GM12878 (cell line): ENCODE measurements at regions not wholly inside any gene's neighbourhood (a gene's known extent, or its start where the extent isn't known, plus 50 kb on each side); places are given as distances from the start of the nearest gene placed in this dataset.

ENCODE experiments used
- ATAC-seq: fragments of 200-7000 bp; cut with Tn5 transposase; 3 replicates; pipeline ENCODE4 v1.9.1; 2020; ENCODE audit warnings: mild to moderate bottlenecking, moderate library complexity
- BruUV-seq: library from RNA; stranded (reverse); fragments of 400-500 nt; replicated peaks from 2 replicates; lab custom pipeline; 2021; lab: Mats Ljungman, UMichigan
- CTCF ChIA-PET: fragments of 300-600 bp; sonication (Branson Sonifier 250); formaldehyde crosslinking; extraction: SDS; loops from one replicate; lab custom pipeline; 2021; ENCODE audit warnings: inconsistent platforms; lab: Yijun Ruan, JAX
- POLR2A ChIA-PET: fragments of 350-600 bp; formaldehyde crosslinking; extraction: SDS; loops from one replicate; lab custom pipeline; 2021; ENCODE audit warnings: inconsistent platforms; lab: Charles Lee
- RAD21 ChIA-PET: fragments of 300-600 bp; sonication (Branson Sonifier 250); formaldehyde crosslinking; loops from one replicate; lab custom pipeline; 2023; ENCODE audit warnings: antibody characterized with exemption; ENCODE audit not compliant: unreplicated experiment; lab: Charles Lee
- SMC1A ChIA-PET: fragments of 300-600 bp; sonication (Branson Sonifier 250); formaldehyde crosslinking; loops from one replicate; lab custom pipeline; 2023; ENCODE audit not compliant: unreplicated experiment, uncharacterized antibody; lab: Charles Lee
- DNase-seq: peaks from one replicate; pipeline ENCODE4 v3.0.0-alpha.2; 2011; ENCODE audit warnings: low read depth, low spot score
- FAIRE-seq: peaks from 3 replicates; lab custom pipeline; 2011; peaks lifted over from hg19 to GRCh38; lab: Jason Lieb, UNC
- H2AFZ ChIP-seq: 2 replicates; pipeline ENCODE4 v1.6.0; 2011; ENCODE audit warnings: low read depth, low read length, control low read depth; ENCODE audit not compliant: control insufficient read depth
- H3K27ac ChIP-seq: 2 replicates; pipeline ENCODE4 v1.5.1; 2011; ENCODE audit warnings: control low read depth; ENCODE audit not compliant: control insufficient read depth, insufficient read depth
- H3K27me3 ChIP-seq, 2 experiments: replicated peaks in 1 of 2; 2 replicates each; pipeline versions ENCODE4 v1.6.0 to v1.6.1; 2011; ENCODE audit warnings: low read length in 1 of 2; ENCODE audit not compliant: control insufficient read depth in 2 of 2, insufficient read depth in 2 of 2
- H3K36me3 ChIP-seq, 2 experiments: 2 replicates each; pipeline ENCODE4 v1.5.1; 2011; ENCODE audit warnings: low read length in 1 of 2; ENCODE audit not compliant: control insufficient read depth in 2 of 2, insufficient read depth in 2 of 2
- H3K4me1 ChIP-seq: 2 replicates; pipeline ENCODE4 v1.6.1; 2011; ENCODE audit warnings: mild to moderate bottlenecking, low read length, moderate library complexity, mixed read lengths; ENCODE audit not compliant: control insufficient read depth, insufficient read depth
- H3K4me2 ChIP-seq: 2 replicates; pipeline ENCODE4 v1.6.0; 2011; ENCODE audit warnings: control low read depth; ENCODE audit not compliant: control insufficient read depth, insufficient read depth
- H3K4me3 ChIP-seq: fragments of 200-600 bp; sonication (generic); 2 replicates; pipeline ENCODE4 v1.5.1; 2016
- H3K79me2 ChIP-seq: 2 replicates; pipeline ENCODE4 v1.6.0; 2011; ENCODE audit warnings: low read length; ENCODE audit not compliant: control insufficient read depth, insufficient read depth
- H3K9ac ChIP-seq: 2 replicates; pipeline ENCODE4 v1.8.0; 2011; ENCODE audit warnings: low read length, control low read depth, mixed read lengths; ENCODE audit not compliant: control insufficient read depth, insufficient read depth
- H3K9me3 ChIP-seq: replicated peaks from 3 replicates; pipeline ENCODE4 v1.5.1; 2011; ENCODE audit warnings: mild to moderate bottlenecking, low read length; ENCODE audit not compliant: control insufficient read depth, insufficient read depth
- H4K20me1 ChIP-seq: 2 replicates; pipeline ENCODE4 v1.6.0; 2011; ENCODE audit not compliant: control insufficient read depth, insufficient read depth
- BMI1 ChIP-seq: fragments of 450-650 bp; IDR thresholded peaks from 2 replicates; pipeline ENCODE4 v1.6.1; 2016; ENCODE audit warnings: mild to moderate bottlenecking, moderate library complexity, borderline replicate concordance
- NBN ChIP-seq: fragments of 450-650 bp; IDR thresholded peaks from 2 replicates; pipeline ENCODE4 v1.6.1; 2016
- NFIC ChIP-seq: IDR thresholded peaks from 2 replicates; pipeline ENCODE4 v1.6.1; 2012; ENCODE audit warnings: low read depth, mild to moderate bottlenecking, inconsistent platforms, low read length, moderate library complexity
- PKNOX1 ChIP-seq: fragments of 450-650 bp; IDR thresholded peaks from 2 replicates; pipeline ENCODE4 v1.6.1; 2016; ENCODE audit warnings: mild to moderate bottlenecking
- SKIL ChIP-seq: fragments of 450-650 bp; IDR thresholded peaks from 2 replicates; pipeline ENCODE4 v1.6.1; 2017; ENCODE audit warnings: mild to moderate bottlenecking, low read depth, inconsistent platforms; ENCODE audit not compliant: poor library complexity, severe bottlenecking
- SRF ChIP-seq, 2 experiments: IDR thresholded peaks; 2 replicates each; pipeline ENCODE4 v1.6.1; 2011; ENCODE audit warnings: low read depth in 2 of 2, low read length in 2 of 2, mild to moderate bottlenecking in 1 of 2, moderate library complexity in 1 of 2
- ZNF217 ChIP-seq: fragments of 450-650 bp; IDR thresholded peaks from 2 replicates; pipeline ENCODE4 v1.6.1; 2017; ENCODE audit warnings: antibody characterized with exemption, mild to moderate bottlenecking
- ZNF24 ChIP-seq: fragments of 450-650 bp; IDR thresholded peaks from 2 replicates; pipeline ENCODE4 v1.6.1; 2017; ENCODE audit warnings: antibody characterized with exemption, mild to moderate bottlenecking
- ZSCAN29 ChIP-seq: fragments of 450-650 bp; IDR thresholded peaks from 2 replicates; pipeline ENCODE4 v1.6.1; 2017; ENCODE audit warnings: mild to moderate bottlenecking, moderate library complexity
- WGBS: methylation state at CpG from one replicate; pipeline ENCODE4 v1.1.6; 2016; ENCODE audit warnings: low lambda C conversion rate; ENCODE audit not compliant: insufficient replicate concordance, insufficient coverage; ENCODE audit errors: missing lambda C conversion rate; 5-methylcytosine and 5-hydroxymethylcytosine counted together
- in situ Hi-C: fragments of 300-500 bp; cut with MboI; formaldehyde crosslinking; loops from 9 replicates; pipeline ENCODE4 v1.14.3; 2018; ENCODE audit warnings: mixed read lengths
- intact Hi-C: fragments of 100-400 bp; cut with micrococcal nuclease; formaldehyde crosslinking; loops from one replicate; pipeline ENCODE4 v1.14.2; 2022; ENCODE audit not compliant: unreplicated experiment
- TF ChIP-seq, protein P1 (sequence below): IDR thresholded peaks from 2 replicates; pipeline ENCODE4 v1.6.1; 2011; ENCODE audit warnings: mild to moderate bottlenecking, low read depth, low read length, moderate library complexity; ENCODE audit not compliant: insufficient replicate concordance
- TF ChIP-seq, protein P2 (sequence below): fragments of 450-650 bp; IDR thresholded peaks from 2 replicates; pipeline ENCODE4 v1.6.1; 2017; ENCODE audit warnings: borderline replicate concordance

DNA sequence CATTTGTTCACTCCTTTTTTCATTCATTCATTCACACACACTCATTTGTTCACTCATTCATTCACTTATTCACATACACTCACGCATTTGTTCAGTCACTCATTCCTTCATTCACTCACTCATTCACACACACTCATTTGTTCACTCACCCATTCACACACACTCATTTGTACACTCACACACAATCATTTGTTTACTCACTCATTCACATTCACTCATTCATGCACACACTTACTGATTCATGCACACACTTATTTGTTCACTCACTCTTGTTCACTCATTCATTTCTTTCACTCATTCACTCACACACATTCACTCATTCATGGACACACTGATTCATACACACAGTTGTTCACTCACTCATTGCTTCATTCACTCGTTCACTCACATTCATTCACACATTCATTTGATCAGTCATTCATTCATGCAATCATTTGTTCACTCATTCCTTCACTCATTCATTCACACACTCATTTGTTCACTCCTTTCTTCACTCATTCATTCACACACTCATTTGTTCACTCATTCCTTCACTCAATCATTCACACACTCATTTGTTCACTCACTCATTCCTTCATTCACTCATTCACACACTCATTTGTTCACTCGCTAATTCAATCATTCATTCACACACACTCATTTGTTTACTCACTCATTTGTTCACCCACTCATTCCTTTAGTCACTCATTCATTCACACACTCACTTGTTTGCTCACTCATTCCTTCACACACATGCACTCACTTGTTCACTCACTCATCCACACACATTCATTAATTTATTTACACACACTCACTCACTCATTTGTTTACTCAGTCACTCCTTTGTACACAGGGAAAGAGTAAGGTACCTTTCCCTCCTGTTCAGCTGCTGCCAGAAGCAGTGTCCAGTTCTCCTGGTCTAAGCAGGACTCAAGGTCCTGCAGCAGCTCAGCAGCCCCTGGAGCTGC is 50.7 kb upstream of the BHLHE23 start:
- Histone ChIP-seq H4K20me1 (no peaks in the 10 kb centered on the region), H3K4me1 (no peaks in the 10 kb centered on the region), H3K27me3 (no peaks in the 10 kb centered on the region), H2AFZ (no peak overlapping the region), H3K4me2 (no peak overlapping the region), H3K36me3 (no peaks in the 10 kb centered on the region), H3K9ac (no peak overlapping the region), H3K27ac (no peak overlapping the region), H3K4me3 (no peak overlapping the region), H3K79me2 (no peaks in the 10 kb centered on the region), H3K9me3 (no peaks in the 10 kb centered on the region)
- ATAC-seq = no peak
- no peak for DNase-seq
- BruUV-seq = TSS peak; percentile 48
- POLR2A ChIA-PET = no interaction called here
- SMC1A ChIA-PET = no interaction called here
- FAIRE-seq = peak; percentile 52
- TF ChIP-seq, protein P1, sequence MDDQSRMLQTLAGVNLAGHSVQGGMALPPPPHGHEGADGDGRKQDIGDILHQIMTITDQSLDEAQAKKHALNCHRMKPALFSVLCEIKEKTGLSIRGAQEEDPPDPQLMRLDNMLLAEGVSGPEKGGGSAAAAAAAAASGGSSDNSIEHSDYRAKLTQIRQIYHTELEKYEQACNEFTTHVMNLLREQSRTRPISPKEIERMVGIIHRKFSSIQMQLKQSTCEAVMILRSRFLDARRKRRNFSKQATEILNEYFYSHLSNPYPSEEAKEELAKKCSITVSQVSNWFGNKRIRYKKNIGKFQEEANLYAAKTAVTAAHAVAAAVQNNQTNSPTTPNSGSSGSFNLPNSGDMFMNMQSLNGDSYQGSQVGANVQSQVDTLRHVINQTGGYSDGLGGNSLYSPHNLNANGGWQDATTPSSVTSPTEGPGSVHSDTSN = peak; percentile 18
- TF ChIP-seq ZSCAN29 (no peak), SKIL (peak; percentile 10), SRF (IDR thresholded peaks at IDR 0.05; ENCODE audit: low read depth in 2 of 2, low read length in 2 of 2) (no peak), NBN (peak; percentile 75; the same call in 1 of the 2 replicates), ZNF24 (peak; percentile 94), PKNOX1 (0 out of 2 replicates have a peak, but pooled peaks have one; percentile 15), BMI1 (peak; percentile 22; the same call in 1 of the 2 replicates), NFIC (peak; percentile 49; the same call in 1 of the 2 replicates), ZNF217 (peak; percentile 81; the same call in 1 of the 2 replicates)
- TF ChIP-seq, protein P2, sequence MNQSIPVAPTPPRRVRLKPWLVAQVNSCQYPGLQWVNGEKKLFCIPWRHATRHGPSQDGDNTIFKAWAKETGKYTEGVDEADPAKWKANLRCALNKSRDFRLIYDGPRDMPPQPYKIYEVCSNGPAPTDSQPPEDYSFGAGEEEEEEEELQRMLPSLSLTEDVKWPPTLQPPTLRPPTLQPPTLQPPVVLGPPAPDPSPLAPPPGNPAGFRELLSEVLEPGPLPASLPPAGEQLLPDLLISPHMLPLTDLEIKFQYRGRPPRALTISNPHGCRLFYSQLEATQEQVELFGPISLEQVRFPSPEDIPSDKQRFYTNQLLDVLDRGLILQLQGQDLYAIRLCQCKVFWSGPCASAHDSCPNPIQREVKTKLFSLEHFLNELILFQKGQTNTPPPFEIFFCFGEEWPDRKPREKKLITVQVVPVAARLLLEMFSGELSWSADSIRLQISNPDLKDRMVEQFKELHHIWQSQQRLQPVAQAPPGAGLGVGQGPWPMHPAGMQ = 0 out of 2 replicates have a peak, but pooled peaks have one; percentile 10
- CTCF ChIA-PET = interaction anchor here (0.7 to 1.8 kb wide), 5 partner anchors 15 to 124 kb away, joined by 3 to 8 read pairs (median 4); no protein-coding TSS in a partner anchor
- in situ Hi-C loops = no loop called here
- RAD21 ChIA-PET = interaction anchor here (1.1 kb wide), 1 partner anchor 166 kb away, joined by 3 read pairs; no protein-coding TSS in a partner anchor
- intact Hi-C loops = loop anchor here (2.0 to 5.0 kb wide), 2 partner anchors 45 to 121 kb away; no protein-coding TSS in a partner anchor
- 21% methylated on average over 3 of the region's 3 CpGs for WGBS
